K562 (cell line): ENCODE measurements at regions not wholly inside any gene's neighbourhood (a gene's known extent, or its start where the extent isn't known, plus 50 kb on each side); places are given as distances from the start of the nearest gene placed in this dataset.

Experiments
- CCAR2 ChIP-seq: fragments of 200-400 bp; formaldehyde crosslinking; IDR thresholded peaks from 2 replicates; pipeline ENCODE4 v1.6.1; 2017; ENCODE audit warnings: mild to moderate bottlenecking, low read depth, low read length
- FOXA3 ChIP-seq, 2 experiments: fragments of 450-650 bp in 1 of 2; sonication (generic) in 1 of 2; formaldehyde crosslinking; IDR thresholded peaks in 1 of 2; conservative IDR thresholded peaks in 1 of 2; 2 replicates each; pipeline versions ENCODE4 v1.4.0 to v1.8.0; 2020 to 2022; ENCODE audit warnings: mild to moderate bottlenecking in 2 of 2, missing genetic modification reagents in 1 of 2
- FOXJ2 ChIP-seq: fragments of 200-800 bp; sonication (Bioruptor generic); IDR thresholded peaks from 2 replicates; pipeline ENCODE4 v1.6.1; 2016; ENCODE audit warnings: missing genetic modification characterization, missing compliant biosample characterization
- GATA2 ChIP-seq: sonication (generic); formaldehyde crosslinking; IDR thresholded peaks from 2 replicates; pipeline ENCODE4 v1.4.0; 2020; ENCODE audit warnings: mild to moderate bottlenecking, missing genetic modification reagents
- GATAD2B ChIP-seq: fragments of 450-650 bp; IDR thresholded peaks from 2 replicates; pipeline ENCODE4 v1.6.1; 2017; ENCODE audit warnings: mild to moderate bottlenecking, borderline replicate concordance
- HDAC6 ChIP-seq: IDR thresholded peaks from 2 replicates; pipeline ENCODE4 v1.6.1; 2012; ENCODE audit warnings: low read depth, mild to moderate bottlenecking, control low read depth, inconsistent platforms, low read length, moderate library complexity
- HNRNPK ChIP-seq: fragments of 200-400 bp; formaldehyde crosslinking; IDR thresholded peaks from one replicate; pipeline ENCODE4 v1.6.1; 2018; ENCODE audit warnings: mild to moderate bottlenecking, low read depth, low read length; ENCODE audit not compliant: poor library complexity, severe bottlenecking
- KLF1 ChIP-seq: fragments of 450-650 bp; IDR thresholded peaks from 2 replicates; pipeline ENCODE4 v1.6.1; 2016; ENCODE audit warnings: missing genetic modification characterization, missing compliant biosample characterization
- MCM3 ChIP-seq: fragments of 450-650 bp; IDR thresholded peaks from 2 replicates; pipeline ENCODE4 v1.6.1; 2016
- SMARCC2 ChIP-seq: fragments of 450-650 bp; IDR thresholded peaks from 2 replicates; pipeline ENCODE4 v1.6.1; 2017; ENCODE audit warnings: antibody characterized with exemption, moderate library complexity, mild to moderate bottlenecking, low read depth
- SNRNP70 ChIP-seq: fragments of 200-400 bp; formaldehyde crosslinking; optimal IDR thresholded peaks from 2 replicates; pipeline ENCODE3; 2017; ENCODE audit warnings: low read depth, low read length
- ZC3H4 ChIP-seq: sonication (generic); formaldehyde crosslinking; IDR thresholded peaks from 2 replicates; pipeline ENCODE4 v1.9.0; 2021; ENCODE audit warnings: missing genetic modification reagents, borderline replicate concordance
- TF ChIP-seq, protein P1 (sequence below): fragments of 450-650 bp; conservative IDR thresholded peaks from 2 replicates; pipeline ENCODE4 v1.6.1; 2016; ENCODE audit warnings: missing genetic modification characterization, low read depth, mild to moderate bottlenecking, control low read depth, missing compliant biosample characterization
- TF ChIP-seq, protein P2 (sequence below): IDR thresholded peaks from 2 replicates; pipeline ENCODE4 v1.6.1; 2011; ENCODE audit not compliant: insufficient read length; ENCODE audit errors: extremely low read depth
- TF ChIP-seq, protein P3 (sequence below): fragments of 150-350 bp; IDR thresholded peaks from 2 replicates; pipeline ENCODE4 v1.6.1; 2014; ENCODE audit warnings: low read depth, mild to moderate bottlenecking, low read length, borderline replicate concordance
- TF ChIP-seq, protein P4 (sequence below): fragments of 250-450 bp; sonication (Bioruptor Pico); IDR thresholded peaks from 2 replicates; pipeline ENCODE4 v1.5.0; 2020; ENCODE audit warnings: mild to moderate bottlenecking
- TF ChIP-seq, protein P5 (sequence below): sonication (generic); formaldehyde crosslinking; IDR thresholded peaks from 2 replicates; pipeline ENCODE4 v1.8.0; 2022; ENCODE audit warnings: mild to moderate bottlenecking, missing genetic modification reagents

DNA sequence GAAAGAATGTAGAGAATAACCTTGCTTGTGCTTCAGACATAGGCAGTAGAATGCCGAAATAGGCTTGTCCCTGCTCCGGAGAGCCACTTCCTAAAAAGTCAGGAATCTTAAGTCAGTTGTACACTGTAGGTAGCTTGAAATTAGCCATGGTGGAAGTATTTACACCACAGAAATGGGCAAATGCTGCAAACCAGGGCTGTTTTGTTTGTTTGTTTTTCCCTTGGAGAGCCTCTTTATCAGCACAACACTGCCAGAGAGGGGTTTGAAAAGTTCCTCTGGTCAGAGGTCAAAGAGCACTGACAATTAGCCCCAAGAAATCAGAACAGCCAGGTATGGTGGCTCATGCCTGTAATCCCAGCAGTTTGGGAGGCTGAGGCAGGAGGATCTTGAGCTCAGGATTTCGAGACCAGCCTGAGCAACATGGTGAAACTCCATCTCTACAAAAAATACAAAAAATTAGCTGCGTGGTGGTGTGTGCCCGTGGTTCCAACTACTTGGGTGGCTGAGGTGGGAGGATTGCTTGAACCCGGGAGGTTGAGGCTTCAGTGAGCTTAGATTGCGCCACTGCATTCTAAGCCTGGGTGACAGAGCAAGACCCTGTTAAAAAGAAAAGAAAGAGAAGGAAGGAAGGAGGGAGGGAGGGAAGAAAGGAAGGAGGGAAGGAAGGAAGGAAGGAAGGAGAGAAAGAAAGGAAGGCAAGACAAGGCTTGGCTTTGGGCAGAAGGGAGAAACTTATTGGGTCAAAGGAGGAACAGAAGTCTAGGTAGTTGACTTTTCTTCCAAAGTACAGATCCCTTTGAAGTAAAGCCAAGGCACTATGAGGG is 61.0 kb upstream of the ZMYND8 start (continued):
- TF ChIP-seq, protein P1, sequence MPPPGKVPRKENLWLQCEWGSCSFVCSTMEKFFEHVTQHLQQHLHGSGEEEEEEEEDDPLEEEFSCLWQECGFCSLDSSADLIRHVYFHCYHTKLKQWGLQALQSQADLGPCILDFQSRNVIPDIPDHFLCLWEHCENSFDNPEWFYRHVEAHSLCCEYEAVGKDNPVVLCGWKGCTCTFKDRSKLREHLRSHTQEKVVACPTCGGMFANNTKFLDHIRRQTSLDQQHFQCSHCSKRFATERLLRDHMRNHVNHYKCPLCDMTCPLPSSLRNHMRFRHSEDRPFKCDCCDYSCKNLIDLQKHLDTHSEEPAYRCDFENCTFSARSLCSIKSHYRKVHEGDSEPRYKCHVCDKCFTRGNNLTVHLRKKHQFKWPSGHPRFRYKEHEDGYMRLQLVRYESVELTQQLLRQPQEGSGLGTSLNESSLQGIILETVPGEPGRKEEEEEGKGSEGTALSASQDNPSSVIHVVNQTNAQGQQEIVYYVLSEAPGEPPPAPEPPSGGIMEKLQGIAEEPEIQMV (tag): no peak
- TF ChIP-seq, protein P2, sequence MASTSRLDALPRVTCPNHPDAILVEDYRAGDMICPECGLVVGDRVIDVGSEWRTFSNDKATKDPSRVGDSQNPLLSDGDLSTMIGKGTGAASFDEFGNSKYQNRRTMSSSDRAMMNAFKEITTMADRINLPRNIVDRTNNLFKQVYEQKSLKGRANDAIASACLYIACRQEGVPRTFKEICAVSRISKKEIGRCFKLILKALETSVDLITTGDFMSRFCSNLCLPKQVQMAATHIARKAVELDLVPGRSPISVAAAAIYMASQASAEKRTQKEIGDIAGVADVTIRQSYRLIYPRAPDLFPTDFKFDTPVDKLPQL: no peak
- TF ChIP-seq HDAC6: no peak
- no peak for TF ChIP-seq SNRNP70
- no peak for TF ChIP-seq HNRNPK
- no peak for TF ChIP-seq SMARCC2
- TF ChIP-seq, protein P3, sequence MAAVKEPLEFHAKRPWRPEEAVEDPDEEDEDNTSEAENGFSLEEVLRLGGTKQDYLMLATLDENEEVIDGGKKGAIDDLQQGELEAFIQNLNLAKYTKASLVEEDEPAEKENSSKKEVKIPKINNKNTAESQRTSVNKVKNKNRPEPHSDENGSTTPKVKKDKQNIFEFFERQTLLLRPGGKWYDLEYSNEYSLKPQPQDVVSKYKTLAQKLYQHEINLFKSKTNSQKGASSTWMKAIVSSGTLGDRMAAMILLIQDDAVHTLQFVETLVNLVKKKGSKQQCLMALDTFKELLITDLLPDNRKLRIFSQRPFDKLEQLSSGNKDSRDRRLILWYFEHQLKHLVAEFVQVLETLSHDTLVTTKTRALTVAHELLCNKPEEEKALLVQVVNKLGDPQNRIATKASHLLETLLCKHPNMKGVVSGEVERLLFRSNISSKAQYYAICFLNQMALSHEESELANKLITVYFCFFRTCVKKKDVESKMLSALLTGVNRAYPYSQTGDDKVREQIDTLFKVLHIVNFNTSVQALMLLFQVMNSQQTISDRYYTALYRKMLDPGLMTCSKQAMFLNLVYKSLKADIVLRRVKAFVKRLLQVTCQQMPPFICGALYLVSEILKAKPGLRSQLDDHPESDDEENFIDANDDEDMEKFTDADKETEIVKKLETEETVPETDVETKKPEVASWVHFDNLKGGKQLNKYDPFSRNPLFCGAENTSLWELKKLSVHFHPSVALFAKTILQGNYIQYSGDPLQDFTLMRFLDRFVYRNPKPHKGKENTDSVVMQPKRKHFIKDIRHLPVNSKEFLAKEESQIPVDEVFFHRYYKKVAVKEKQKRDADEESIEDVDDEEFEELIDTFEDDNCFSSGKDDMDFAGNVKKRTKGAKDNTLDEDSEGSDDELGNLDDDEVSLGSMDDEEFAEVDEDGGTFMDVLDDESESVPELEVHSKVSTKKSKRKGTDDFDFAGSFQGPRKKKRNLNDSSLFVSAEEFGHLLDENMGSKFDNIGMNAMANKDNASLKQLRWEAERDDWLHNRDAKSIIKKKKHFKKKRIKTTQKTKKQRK: no peak
- TF ChIP-seq FOXJ2: no peak
- TF ChIP-seq CCAR2: no peak
- no peak for TF ChIP-seq GATAD2B
- no peak for TF ChIP-seq MCM3
- TF ChIP-seq GATA2 (CRISPR knock-in tag): no peak
- no peak for TF ChIP-seq FOXA3 (CRISPR knock-in tag; conservative IDR thresholded peaks at IDR 0.05 in 1 of 2, IDR thresholded peaks at IDR 0.05 in 1 of 2)
- TF ChIP-seq, protein P4, sequence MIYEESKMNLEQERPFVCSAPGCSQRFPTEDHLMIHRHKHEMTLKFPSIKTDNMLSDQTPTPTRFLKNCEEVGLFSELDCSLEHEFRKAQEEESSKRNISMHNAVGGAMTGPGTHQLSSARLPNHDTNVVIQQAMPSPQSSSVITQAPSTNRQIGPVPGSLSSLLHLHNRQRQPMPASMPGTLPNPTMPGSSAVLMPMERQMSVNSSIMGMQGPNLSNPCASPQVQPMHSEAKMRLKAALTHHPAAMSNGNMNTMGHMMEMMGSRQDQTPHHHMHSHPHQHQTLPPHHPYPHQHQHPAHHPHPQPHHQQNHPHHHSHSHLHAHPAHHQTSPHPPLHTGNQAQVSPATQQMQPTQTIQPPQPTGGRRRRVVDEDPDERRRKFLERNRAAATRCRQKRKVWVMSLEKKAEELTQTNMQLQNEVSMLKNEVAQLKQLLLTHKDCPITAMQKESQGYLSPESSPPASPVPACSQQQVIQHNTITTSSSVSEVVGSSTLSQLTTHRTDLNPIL (CRISPR knock-in tag): no peak
- TF ChIP-seq ZC3H4 (CRISPR knock-in tag): no peak
- TF ChIP-seq, protein P5, sequence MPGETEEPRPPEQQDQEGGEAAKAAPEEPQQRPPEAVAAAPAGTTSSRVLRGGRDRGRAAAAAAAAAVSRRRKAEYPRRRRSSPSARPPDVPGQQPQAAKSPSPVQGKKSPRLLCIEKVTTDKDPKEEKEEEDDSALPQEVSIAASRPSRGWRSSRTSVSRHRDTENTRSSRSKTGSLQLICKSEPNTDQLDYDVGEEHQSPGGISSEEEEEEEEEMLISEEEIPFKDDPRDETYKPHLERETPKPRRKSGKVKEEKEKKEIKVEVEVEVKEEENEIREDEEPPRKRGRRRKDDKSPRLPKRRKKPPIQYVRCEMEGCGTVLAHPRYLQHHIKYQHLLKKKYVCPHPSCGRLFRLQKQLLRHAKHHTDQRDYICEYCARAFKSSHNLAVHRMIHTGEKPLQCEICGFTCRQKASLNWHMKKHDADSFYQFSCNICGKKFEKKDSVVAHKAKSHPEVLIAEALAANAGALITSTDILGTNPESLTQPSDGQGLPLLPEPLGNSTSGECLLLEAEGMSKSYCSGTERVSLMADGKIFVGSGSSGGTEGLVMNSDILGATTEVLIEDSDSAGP: no peak
- no peak for TF ChIP-seq KLF1
